ENCODE measurements at regions not wholly inside any gene's neighbourhood (a gene's known extent, or its start where the extent isn't known, plus 50 kb on each side); places are given as distances from the start of the nearest gene placed in this dataset.

DNA sequence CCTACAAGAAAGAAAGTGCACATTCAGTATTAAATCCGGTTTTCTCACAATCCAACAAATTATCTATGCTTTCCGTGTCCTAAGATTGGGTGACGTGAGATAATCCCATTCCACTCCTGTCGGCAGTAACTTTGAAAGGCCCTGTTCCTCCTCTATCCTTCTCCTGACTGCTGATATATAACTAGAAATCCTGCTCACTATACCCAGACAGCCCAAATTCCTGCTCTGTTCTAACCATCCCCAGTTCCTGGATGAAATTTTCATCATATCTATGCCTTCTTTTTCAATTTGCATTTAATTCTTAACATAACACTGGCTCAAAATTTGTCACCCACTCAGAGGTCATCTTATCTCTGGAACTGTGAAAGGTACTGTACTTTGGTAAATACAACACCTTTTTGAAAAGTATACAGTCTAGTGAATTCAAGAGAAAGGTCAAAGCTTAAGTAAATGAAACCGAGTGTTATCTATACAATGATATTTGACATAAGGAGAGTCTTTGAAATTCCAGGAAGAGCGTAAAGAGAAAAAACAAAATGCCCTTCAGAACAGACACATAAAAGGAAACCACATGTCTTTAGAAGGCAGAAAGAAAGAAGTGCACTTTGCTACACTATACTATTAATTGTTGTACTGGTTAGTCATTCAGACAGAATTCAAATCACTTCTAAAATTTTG lies 200.5 kb upstream of the NEGR1 start:
- TF ChIP-seq, protein P1, sequence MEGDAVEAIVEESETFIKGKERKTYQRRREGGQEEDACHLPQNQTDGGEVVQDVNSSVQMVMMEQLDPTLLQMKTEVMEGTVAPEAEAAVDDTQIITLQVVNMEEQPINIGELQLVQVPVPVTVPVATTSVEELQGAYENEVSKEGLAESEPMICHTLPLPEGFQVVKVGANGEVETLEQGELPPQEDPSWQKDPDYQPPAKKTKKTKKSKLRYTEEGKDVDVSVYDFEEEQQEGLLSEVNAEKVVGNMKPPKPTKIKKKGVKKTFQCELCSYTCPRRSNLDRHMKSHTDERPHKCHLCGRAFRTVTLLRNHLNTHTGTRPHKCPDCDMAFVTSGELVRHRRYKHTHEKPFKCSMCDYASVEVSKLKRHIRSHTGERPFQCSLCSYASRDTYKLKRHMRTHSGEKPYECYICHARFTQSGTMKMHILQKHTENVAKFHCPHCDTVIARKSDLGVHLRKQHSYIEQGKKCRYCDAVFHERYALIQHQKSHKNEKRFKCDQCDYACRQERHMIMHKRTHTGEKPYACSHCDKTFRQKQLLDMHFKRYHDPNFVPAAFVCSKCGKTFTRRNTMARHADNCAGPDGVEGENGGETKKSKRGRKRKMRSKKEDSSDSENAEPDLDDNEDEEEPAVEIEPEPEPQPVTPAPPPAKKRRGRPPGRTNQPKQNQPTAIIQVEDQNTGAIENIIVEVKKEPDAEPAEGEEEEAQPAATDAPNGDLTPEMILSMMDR (IDR thresholded peaks at IDR 0.05; ENCODE audit: control insufficient read depth, extremely low read depth, insufficient read depth), result no peak
- H3K4me3 ChIP-seq (ENCODE audit: low read depth, low read length), result no peak overlapping the region
- DNase-seq (ENCODE audit: low read depth), result no peak

DNA sequence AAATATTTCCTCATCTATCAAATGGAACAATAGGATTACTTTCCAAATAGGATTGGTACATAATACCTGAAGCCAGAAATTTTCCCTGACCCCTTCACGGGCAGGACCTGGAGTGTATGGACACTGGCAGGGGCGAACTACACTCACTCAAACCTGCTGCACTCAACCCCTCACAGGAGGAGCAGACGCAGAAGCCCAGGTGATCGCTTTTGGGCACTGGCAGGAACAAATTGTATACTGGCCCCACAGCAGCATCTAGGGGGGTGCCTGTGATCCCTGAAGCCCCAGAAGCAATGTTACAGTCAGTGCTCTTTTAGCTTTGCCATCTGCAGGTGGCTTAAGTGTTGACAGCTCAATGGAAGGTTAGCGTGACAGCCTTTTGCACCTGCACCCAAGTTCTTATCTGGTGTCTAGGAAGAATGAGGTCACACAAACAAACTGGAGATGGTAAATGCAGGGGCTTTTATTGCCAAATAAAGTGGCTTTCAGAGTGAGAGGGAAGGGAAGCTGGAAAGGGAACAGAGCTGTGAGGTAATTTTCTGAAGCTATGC lies 199.2 kb upstream of the NEGR1 start:
- TF ChIP-seq, protein P1 (IDR thresholded peaks at IDR 0.05; ENCODE audit: control insufficient read depth, extremely low read depth, insufficient read depth), result no peak
- no peak overlapping the region for H3K4me3 ChIP-seq (ENCODE audit: low read depth, low read length)
- DNase-seq (ENCODE audit: low read depth), result no peak

- TF ChIP-seq, protein P1 (IDR thresholded peaks at IDR 0.05; ENCODE audit: control insufficient read depth, extremely low read depth, insufficient read depth), result no peak
- H3K4me3 ChIP-seq (ENCODE audit: low read depth, low read length), result no peak overlapping the region
- DNase-seq (ENCODE audit: low read depth), result no peak
Observed at GRCh38 chr1:72466376-72466775, 184.0 kb upstream of the NEGR1 start.

DNA sequence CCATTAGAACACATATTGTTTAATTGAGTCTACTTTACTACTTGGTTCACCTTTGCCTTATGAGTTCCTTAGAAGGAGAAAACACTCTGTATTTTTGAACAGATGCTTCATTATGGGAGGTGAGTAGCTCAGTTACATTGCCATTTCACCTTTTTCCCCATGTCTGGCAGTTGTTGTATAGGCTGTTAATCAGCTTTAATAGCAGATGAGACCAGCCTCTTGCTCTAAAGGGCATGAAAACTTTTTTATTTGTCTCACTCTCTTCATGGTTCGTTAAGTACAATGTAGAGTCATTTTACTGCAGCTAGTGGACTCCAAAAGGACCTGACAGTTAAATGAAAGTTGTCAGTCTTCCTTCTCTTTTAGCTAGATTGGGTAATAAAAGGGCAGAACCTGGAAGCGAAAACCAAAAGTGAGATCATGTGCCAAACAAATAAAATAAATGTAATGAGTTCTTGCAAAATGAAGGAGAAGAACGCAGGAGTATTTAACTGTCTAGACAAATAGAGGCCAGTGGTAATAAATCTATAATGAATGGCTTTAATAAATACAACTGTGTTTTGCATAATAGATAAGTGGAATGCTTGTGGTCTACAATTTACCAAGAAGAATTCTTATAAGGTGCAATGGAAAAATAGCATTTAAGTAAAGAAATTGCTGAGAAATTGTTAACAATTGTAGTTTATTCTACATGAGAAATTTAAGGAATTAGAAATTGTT lies 180.0 kb upstream of the NEGR1 start:
- no peak overlapping the region for H3K4me3 ChIP-seq (ENCODE audit: low read depth, low read length)
- DNase-seq (ENCODE audit: low read depth), result no peak
- TF ChIP-seq, protein P1 (IDR thresholded peaks at IDR 0.05; ENCODE audit: control insufficient read depth, extremely low read depth, insufficient read depth), result no peak

GRCh38 chr1:72442262-72442661 lies 159.9 kb upstream of the NEGR1 start:
- TF ChIP-seq, protein P1 (IDR thresholded peaks at IDR 0.05; ENCODE audit: control insufficient read depth, extremely low read depth, insufficient read depth), result no peak
- H3K4me3 ChIP-seq (ENCODE audit: low read depth, low read length), result no peak overlapping the region
- no peak for DNase-seq (ENCODE audit: low read depth)

GRCh38 chr1:72439036-72439435 lies 156.7 kb upstream of the NEGR1 start:
- H3K4me3 ChIP-seq (ENCODE audit: low read depth, low read length), result no peak overlapping the region
- no peak for DNase-seq (ENCODE audit: low read depth)
- TF ChIP-seq, protein P1 (IDR thresholded peaks at IDR 0.05; ENCODE audit: control insufficient read depth, extremely low read depth, insufficient read depth), result no peak

All from LNCaP clone FGC (cell line).